Spleen (tissue), 11 donors: ENCODE measurements at regions not wholly inside any gene's neighbourhood (a gene's known extent, or its start where the extent isn't known, plus 50 kb on each side); places are given as distances from the start of the nearest gene placed in this dataset.

Experiments
- DNase-seq: peaks from one replicate; pipeline ENCODE4 v3.0.0-alpha.2; 2020
- H3K27ac ChIP-seq, 8 donors: fragments of 200-600 bp; sonication (generic) in 7 of 8; 1 replicate in 4 of 8; 2 replicates in 4 of 8; pipeline versions ENCODE4 v1.5.0 to v1.8.0; 2016 to 2021; ENCODE audit warnings: inconsistent platforms in 4 of 8, mild to moderate bottlenecking in 4 of 8, moderate library complexity in 1 of 8
- H3K27me3 ChIP-seq, 7 donors: fragments of 200-600 bp; sonication (generic) in 6 of 7; replicated peaks in 1 of 7; 1 replicate in 4 of 7; 2 replicates in 3 of 7; pipeline versions ENCODE4 v1.5.0 to v1.8.0; 2016 to 2021; ENCODE audit warnings: inconsistent platforms in 3 of 7, mild to moderate bottlenecking in 1 of 7
- H3K36me3 ChIP-seq, 6 donors: fragments of 200-600 bp; sonication (generic) in 5 of 6; 1 replicate in 4 of 6; 2 replicates in 2 of 6; pipeline versions ENCODE4 v1.5.0 to v1.8.0; 2016 to 2021; ENCODE audit warnings: inconsistent platforms in 2 of 6
- H3K4me1 ChIP-seq, 6 donors: fragments of 200-600 bp; sonication (generic) in 5 of 6; 1 replicate in 3 of 6; 2 replicates in 3 of 6; pipeline versions ENCODE4 v1.5.0 to v1.8.0; 2016 to 2021; ENCODE audit warnings: inconsistent platforms in 3 of 6
- H3K4me3 ChIP-seq, 8 donors: fragments of 200-600 bp; sonication (generic) in 7 of 8; 1 replicate in 4 of 8; 2 replicates in 4 of 8; pipeline versions ENCODE4 v1.5.0 to v1.8.0; 2016 to 2021; ENCODE audit warnings: inconsistent platforms in 4 of 8, mild to moderate bottlenecking in 4 of 8, moderate library complexity in 2 of 8
- H3K9me3 ChIP-seq, 8 donors: fragments of 200-600 bp; sonication (generic) in 7 of 8; 1 replicate in 4 of 8; 2 replicates in 4 of 8; pipeline versions ENCODE4 v1.5.0 to v1.8.0; 2016 to 2021; ENCODE audit warnings: inconsistent platforms in 4 of 8
- CTCF ChIP-seq, 11 experiments: fragments of 200-600 bp in 7 of 11; fragments of 450-650 bp in 4 of 11; sonication (generic) in 4 of 11; IDR thresholded peaks in 8 of 11; conservative IDR thresholded peaks in 3 of 11; 1 replicate in 7 of 11; 2 replicates in 4 of 11; pipeline versions ENCODE4 v1.4.0 to v1.8.0; 2016 to 2021; ENCODE audit warnings: antibody characterized with exemption in 11 of 11, inconsistent platforms in 4 of 11, mild to moderate bottlenecking in 1 of 11
- POLR2A ChIP-seq, 3 donors: fragments of 450-650 bp; IDR thresholded peaks; one replicate each; pipeline ENCODE4 v1.5.1; 2017; ENCODE audit warnings: antibody characterized with exemption in 3 of 3, mild to moderate bottlenecking in 1 of 3
- POLR2AphosphoS5 ChIP-seq, 3 donors: sonication (generic); formaldehyde crosslinking; IDR thresholded peaks; one replicate each; pipeline ENCODE4 v1.5.1; 2017; ENCODE audit warnings: antibody characterized with exemption in 3 of 3
- WGBS, 5 donors: extraction: QIAGEN DNeasy Blood & Tissue Kit in 3 of 5; methylation state at CpG; one replicate each; pipeline versions ENCODE4 v1.1.5 to v1.1.7; 2013 to 2018; 5-methylcytosine and 5-hydroxymethylcytosine counted together
- intact Hi-C: fragments of 100-400 bp; cut with DNase I; formaldehyde crosslinking; loops from one replicate; pipeline ENCODE4 v1.15.0; 2023; ENCODE audit warnings: low total_unique reads
- donor health status: healthy with polysubstance abuse.
- donor health status: DM: no; HTN: no; CAD: no; lungs with moderate emphysema.
- donor health status: DM: no; HTN: no; CAD: no.
- donor health status: Bipolar disorder and iron deficiency.
- donor health status: healthy.
- donor health status: DM: no; HTN: no; CAD: no.
- donor health status: DM: yes; HTN: yes; CAD: no.

GRCh38 chr5:112024221-112024620 lies 267.2 kb upstream of the NREP start:
- WGBS, 5 donors = 73 to 89% (median 82%) methylated on average over 3 of the region's 3 CpGs
- H3K4me3 ChIP-seq = no peak overlapping the region
- no peak overlapping the region for H3K27ac ChIP-seq
- no peaks in the 10 kb centered on the region for H3K27me3 ChIP-seq
- no peak for TF ChIP-seq POLR2A (IDR thresholded peaks at IDR 0.05)
- no peak for TF ChIP-seq CTCF (IDR thresholded peaks at IDR 0.05 in 8 of 11, conservative IDR thresholded peaks at IDR 0.05 in 3 of 11)
- no peak for TF ChIP-seq POLR2AphosphoS5 (IDR thresholded peaks at IDR 0.05)
- intact Hi-C loops = no loop called here
- H3K9me3 ChIP-seq = no peaks in the 10 kb centered on the region
- no peak for DNase-seq
- H3K4me1 ChIP-seq = no peaks in the 10 kb centered on the region
- no peaks in the 10 kb centered on the region for H3K36me3 ChIP-seq

- DNase-seq = no peak
- H3K27me3 ChIP-seq = no peaks in the 10 kb centered on the region
- no peak overlapping the region for H3K27ac ChIP-seq
- H3K4me1 ChIP-seq = no peaks in the 10 kb centered on the region
- WGBS, 5 donors = 81 to 94% (median 89%) methylated on average over 3 of the region's 3 CpGs
- H3K36me3 ChIP-seq = no peaks in the 10 kb centered on the region
- intact Hi-C loops = no loop called here
- H3K4me3 ChIP-seq = no peak overlapping the region
- TF ChIP-seq POLR2AphosphoS5 (IDR thresholded peaks at IDR 0.05) = no peak
- TF ChIP-seq CTCF (IDR thresholded peaks at IDR 0.05 in 8 of 11, conservative IDR thresholded peaks at IDR 0.05 in 3 of 11) = no peak
- no peak for TF ChIP-seq POLR2A (IDR thresholded peaks at IDR 0.05)
- no peaks in the 10 kb centered on the region for H3K9me3 ChIP-seq
These were observed 266.8 kb upstream of the NREP start for GRCh38 chr5:112023766-112024165.

DNA sequence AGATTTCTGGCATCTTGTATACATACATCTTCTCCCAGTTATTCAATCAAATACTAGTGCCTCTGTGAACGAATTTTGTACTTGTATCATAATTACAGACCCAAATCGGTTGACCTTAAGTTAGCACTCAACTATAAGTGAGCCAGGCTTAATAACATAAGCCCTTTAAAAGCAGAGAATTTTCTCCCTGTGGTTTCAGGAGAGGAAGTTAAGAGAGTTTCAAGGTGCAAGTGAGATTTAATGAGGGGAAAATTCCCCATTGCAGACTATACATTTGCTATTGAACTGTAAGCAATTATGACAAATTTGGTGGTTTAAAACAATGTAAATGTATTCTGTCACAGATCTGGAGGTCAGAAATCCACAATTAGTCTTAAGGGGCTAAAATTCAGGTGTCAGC lies 261.9 kb upstream of the NREP start:
- Histone ChIP-seq H3K4me3 (no peak overlapping the region), H3K36me3 (no peaks in the 10 kb centered on the region), H3K27me3 (no peaks in the 10 kb centered on the region), H3K27ac (no peak overlapping the region), H3K9me3 (no peaks in the 10 kb centered on the region), H3K4me1 (no peaks in the 10 kb centered on the region)
- DNase-seq = no peak
- intact Hi-C loops = no loop called here
- no peak for TF ChIP-seq POLR2AphosphoS5 (IDR thresholded peaks at IDR 0.05)
- no peak for TF ChIP-seq CTCF (IDR thresholded peaks at IDR 0.05 in 8 of 11, conservative IDR thresholded peaks at IDR 0.05 in 3 of 11)
- no peak for TF ChIP-seq POLR2A (IDR thresholded peaks at IDR 0.05)
- WGBS, 5 donors = 45 to 81% (median 65%) methylated on average over 2 of the region's 2 CpGs

GRCh38 chr5:112016980-112017379 lies 260.0 kb upstream of the NREP start:
- 90 to 99% (median 93%) methylated on average over 5 of the region's 5 CpGs for WGBS, 5 donors
- H3K36me3 ChIP-seq = no peaks in the 10 kb centered on the region
- intact Hi-C loops = no loop called here
- no peaks in the 10 kb centered on the region for H3K27me3 ChIP-seq
- H3K27ac ChIP-seq = no peak overlapping the region
- no peaks in the 10 kb centered on the region for H3K4me1 ChIP-seq
- H3K9me3 ChIP-seq = no peaks in the 10 kb centered on the region
- TF ChIP-seq POLR2A (IDR thresholded peaks at IDR 0.05) (no peak), POLR2AphosphoS5 (IDR thresholded peaks at IDR 0.05) (no peak), CTCF (IDR thresholded peaks at IDR 0.05 in 8 of 11, conservative IDR thresholded peaks at IDR 0.05 in 3 of 11) (no peak)
- H3K4me3 ChIP-seq = no peak overlapping the region
- no peak for DNase-seq
